ENCODE measurements at regions not wholly inside any gene's neighbourhood (a gene's known extent, or its start where the extent isn't known, plus 50 kb on each side); places are given as distances from the start of the nearest gene placed in this dataset.

DNA sequence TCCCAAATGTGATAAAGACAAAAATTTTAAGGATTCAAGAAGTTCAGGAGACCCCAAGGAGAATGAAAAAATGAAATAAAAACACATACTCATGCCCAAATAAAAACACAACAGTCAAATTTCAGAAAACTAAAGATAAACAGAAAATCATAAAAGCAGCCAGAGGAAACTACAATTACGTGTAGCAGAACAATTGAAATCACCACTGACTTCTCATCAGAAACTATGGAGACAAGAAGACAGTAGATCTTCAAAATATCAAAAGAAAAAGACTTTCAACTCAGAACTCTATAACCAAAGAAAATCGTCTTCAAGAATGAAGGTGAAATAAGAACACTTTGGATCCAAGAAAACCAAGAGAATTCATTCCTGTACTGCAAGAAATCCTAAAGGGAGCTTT is 54.9 kb downstream of the DIO3 start:
- no peak for DNase-seq (ENCODE audit: low read depth, low spot score)
- ChIA-PET CTCF (interaction anchor here (4.6 kb wide), 1 partner anchor 12 kb away, joined by 23 read pairs; no protein-coding TSS in a partner anchor), POLR2A (interaction anchor here (0.6 kb wide), 1 partner anchor 1518 kb away, joined by 3 read pairs; no protein-coding TSS in a partner anchor)
- TF ChIP-seq, protein P1, sequence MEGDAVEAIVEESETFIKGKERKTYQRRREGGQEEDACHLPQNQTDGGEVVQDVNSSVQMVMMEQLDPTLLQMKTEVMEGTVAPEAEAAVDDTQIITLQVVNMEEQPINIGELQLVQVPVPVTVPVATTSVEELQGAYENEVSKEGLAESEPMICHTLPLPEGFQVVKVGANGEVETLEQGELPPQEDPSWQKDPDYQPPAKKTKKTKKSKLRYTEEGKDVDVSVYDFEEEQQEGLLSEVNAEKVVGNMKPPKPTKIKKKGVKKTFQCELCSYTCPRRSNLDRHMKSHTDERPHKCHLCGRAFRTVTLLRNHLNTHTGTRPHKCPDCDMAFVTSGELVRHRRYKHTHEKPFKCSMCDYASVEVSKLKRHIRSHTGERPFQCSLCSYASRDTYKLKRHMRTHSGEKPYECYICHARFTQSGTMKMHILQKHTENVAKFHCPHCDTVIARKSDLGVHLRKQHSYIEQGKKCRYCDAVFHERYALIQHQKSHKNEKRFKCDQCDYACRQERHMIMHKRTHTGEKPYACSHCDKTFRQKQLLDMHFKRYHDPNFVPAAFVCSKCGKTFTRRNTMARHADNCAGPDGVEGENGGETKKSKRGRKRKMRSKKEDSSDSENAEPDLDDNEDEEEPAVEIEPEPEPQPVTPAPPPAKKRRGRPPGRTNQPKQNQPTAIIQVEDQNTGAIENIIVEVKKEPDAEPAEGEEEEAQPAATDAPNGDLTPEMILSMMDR (IDR thresholded peaks at IDR 0.05; ENCODE audit: insufficient read depth, low read length, missing control alignments) = no peak
- H3K4me3 ChIP-seq (ENCODE audit: low read depth, low read length) = no peak overlapping the region

DNA sequence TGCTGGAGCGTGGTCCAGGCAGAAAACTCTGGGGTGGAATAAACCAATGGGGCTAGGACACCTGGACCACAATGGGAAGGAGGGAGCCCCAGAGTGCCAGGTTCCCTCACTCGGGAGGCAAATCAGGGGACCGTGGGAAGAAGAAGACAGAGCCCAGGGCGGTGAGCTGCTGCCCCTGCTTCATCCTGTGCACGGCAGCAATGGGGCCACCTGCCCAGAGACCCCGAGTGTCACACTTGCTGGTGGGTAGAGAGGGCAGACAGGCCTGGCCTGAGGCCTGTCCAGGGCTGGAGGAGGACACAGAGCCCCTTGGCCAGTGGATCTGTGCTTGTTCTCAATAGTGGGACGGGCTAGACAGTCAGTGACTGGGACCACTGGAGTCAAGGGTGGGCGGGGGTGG is 58.2 kb downstream of the DIO3 start:
- no peak overlapping the region for H3K4me3 ChIP-seq (ENCODE audit: low read depth, low read length)
- CTCF ChIA-PET = no interaction called here
- POLR2A ChIA-PET = no interaction called here
- TF ChIP-seq, protein P1 (IDR thresholded peaks at IDR 0.05; ENCODE audit: insufficient read depth, low read length, missing control alignments) = no peak
- DNase-seq (ENCODE audit: low read depth, low spot score) = no peak

DNA sequence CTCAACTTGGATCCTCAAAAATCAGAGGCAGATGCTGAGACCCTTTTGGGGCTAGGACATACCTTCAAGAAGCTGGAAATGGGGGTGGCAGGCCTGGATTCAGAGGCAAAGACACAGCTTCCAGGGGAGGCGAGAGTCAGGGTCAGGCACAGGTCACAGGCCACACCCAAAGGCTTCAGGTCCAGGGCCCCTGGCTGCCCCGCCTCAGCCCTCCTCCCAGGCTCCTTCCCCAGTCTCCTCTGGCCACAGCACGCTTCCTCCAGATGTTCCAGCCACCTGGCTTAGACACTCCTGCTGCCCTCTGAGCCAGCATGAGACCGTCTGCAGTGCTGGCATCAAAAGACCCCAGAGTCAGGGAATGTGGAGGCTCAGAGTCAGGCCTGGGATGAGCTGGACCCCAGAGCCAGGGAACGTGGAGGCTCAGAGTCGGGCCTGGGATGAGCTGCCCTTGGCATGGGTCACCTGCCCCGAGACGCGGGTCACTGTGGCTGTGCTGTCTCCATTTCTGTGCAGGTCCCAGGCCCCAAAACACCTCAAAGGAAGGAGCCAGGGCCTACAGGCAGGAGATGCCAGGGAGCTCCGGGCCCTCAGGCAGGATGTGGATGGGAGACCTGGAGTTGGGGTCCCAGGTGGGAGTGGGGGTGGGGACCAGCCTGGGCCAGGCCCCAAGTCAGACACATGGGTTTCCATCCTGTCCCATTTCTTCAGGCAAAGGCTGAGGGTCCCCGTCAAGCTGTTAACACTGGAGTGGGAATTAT is 58.9 kb downstream of the DIO3 start:
- TF ChIP-seq, protein P1 (IDR thresholded peaks at IDR 0.05; ENCODE audit: insufficient read depth, low read length, missing control alignments) = no peak
- no peak overlapping the region for H3K4me3 ChIP-seq (ENCODE audit: low read depth, low read length)
- DNase-seq (ENCODE audit: low read depth, low spot score) = no peak
- CTCF ChIA-PET = interaction anchor here (1.2 kb wide), 1 partner anchor 9 kb away, joined by 3 read pairs; no protein-coding TSS in a partner anchor
- POLR2A ChIA-PET = no interaction called here

DNA sequence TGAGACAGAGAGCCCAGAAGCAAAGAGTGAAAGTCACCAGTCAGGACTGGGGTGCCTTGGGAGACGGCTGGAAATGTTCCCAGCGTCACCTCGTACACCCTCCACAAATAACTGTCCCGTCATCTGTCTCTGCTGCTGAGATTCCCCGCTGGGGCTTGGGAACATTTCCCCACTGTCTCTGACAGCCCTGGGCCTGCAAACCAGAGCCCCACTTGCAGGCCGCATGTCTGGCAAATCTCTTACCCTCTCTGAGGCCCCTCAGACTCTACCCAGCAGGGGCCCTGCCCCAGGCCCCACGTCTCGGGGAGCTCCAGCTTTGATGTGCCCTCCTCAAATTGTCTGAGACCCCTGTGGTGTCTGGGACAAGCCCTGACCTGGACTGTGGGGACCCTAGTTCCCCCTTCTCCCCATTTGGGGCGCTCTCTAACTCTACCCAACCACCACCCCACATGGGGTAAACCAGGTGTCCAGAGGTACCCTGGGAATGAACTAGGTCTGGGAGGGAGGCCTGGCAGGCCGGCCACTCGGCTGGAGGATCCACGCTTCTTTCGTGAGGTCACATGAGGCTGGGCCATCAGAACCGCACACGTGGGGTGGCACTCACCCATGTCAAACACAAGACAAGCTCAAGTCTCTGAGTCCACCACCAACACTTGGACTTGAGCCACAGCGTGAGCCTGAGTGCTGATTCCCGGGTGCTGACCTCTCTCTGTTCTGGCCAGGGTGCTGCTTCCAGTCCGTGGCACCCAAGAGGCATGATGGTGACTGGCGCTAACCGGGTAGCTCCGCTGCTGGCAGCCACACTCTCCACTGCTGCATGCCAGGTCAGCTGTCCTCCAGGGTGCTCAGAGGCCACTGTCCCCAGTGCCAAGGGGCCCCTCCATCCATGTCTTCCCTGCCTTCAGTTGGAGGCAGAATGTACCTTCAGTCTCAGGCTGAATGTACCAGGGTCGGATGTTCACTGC is 59.8 kb downstream of the DIO3 start:
- ChIA-PET CTCF (interaction anchor here (1.2 kb wide), 1 partner anchor 8 kb away, joined by 3 read pairs; no protein-coding TSS in a partner anchor), POLR2A (no interaction called here)
- no peak overlapping the region for H3K4me3 ChIP-seq (ENCODE audit: low read depth, low read length)
- TF ChIP-seq, protein P1 (IDR thresholded peaks at IDR 0.05; ENCODE audit: insufficient read depth, low read length, missing control alignments) = no peak
- DNase-seq (ENCODE audit: low read depth, low spot score) = no peak

DNA sequence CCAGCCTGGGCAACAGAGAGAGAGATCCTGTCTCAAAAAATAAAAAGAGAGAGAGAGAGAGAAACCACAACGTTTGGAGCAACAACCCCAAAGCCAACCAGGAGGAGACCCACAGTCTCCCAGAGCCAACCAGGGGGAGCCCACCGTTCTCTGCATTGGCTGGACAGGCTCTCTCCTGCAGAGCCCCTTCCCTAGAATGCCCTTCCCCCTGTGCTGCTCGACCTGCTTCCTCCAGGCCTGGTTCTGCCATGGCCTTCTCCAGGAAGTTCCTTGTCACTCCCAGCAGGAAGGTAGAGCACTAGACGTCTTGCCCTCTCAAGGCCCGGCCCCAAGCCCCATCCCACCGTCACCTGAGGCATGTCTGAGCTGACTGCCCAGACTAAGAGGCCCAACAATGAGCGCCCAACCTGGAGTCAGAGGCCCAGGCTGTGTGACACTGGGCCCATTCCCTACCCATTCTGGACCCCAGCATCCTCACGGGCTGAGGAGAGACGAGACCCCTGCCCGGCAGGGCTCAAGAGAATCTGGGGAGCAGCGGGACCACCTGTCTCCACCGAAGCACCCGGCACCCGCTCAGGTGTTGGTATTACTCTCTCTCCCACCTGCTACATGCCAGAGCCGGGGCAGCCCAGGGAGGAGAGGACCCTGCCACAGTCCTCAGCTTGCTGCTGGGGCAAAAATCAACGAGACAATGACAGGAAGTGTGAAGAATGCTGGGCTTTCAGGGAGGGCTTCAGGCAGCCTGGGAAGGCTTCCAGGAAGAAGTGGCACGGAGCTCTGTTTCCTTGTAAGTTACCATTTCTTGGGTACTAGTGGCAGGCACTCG is 61.2 kb downstream of the DIO3 start:
- H3K4me3 ChIP-seq (ENCODE audit: low read depth, low read length) = no peak overlapping the region
- ChIA-PET CTCF (no interaction called here), POLR2A (no interaction called here)
- DNase-seq (ENCODE audit: low read depth, low spot score) = no peak
- TF ChIP-seq, protein P1 (IDR thresholded peaks at IDR 0.05; ENCODE audit: insufficient read depth, low read length, missing control alignments) = no peak
